ENCODE measurements at regions not wholly inside any gene's neighbourhood (a gene's known extent, or its start where the extent isn't known, plus 50 kb on each side); places are given as distances from the start of the nearest gene placed in this dataset.

- DNase-seq (ENCODE audit: extremely low spot score) = no peak
- Histone ChIP-seq H3K27me3 (no peaks in the 10 kb centered on the region), H3K9me3 (no peaks in the 10 kb centered on the region), H3K4me1 (peaks cover 0 to 5% (median 0%) of the 10 kb centered on the region in 4 donors), H3K4me3 (no peak overlapping the region), H3K27ac (replicated peaks in 1 of 4) (no peak overlapping the region), H3K36me3 (no peaks in the 10 kb centered on the region)
- intact Hi-C loops (cut with DNase I) = no loop called here
- TF ChIP-seq POLR2AphosphoS5 (IDR thresholded peaks at IDR 0.05) (no peak), POLR2A (IDR thresholded peaks at IDR 0.05; ENCODE audit: low read depth) (no peak), CTCF (IDR thresholded peaks at IDR 0.05) (no peak)
- 95% methylated on average over 4 of the region's 4 CpGs for WGBS
Observed at GRCh38 chr4:181004056-181004455, 1239.1 kb upstream of the TENM3 start.

- Histone ChIP-seq H3K36me3 (no peaks in the 10 kb centered on the region), H3K27ac (replicated peaks in 1 of 4) (no peak overlapping the region), H3K4me1 (peaks cover 0 to 5% (median 0%) of the 10 kb centered on the region in 4 donors), H3K9me3 (no peaks in the 10 kb centered on the region), H3K27me3 (no peaks in the 10 kb centered on the region), H3K4me3 (peak overlapping the region; percentile 26 to 36 (median 32))
- TF ChIP-seq CTCF (IDR thresholded peaks at IDR 0.05) = no peak
- TF ChIP-seq POLR2AphosphoS5 (IDR thresholded peaks at IDR 0.05) = no peak
- no peak for TF ChIP-seq POLR2A (IDR thresholded peaks at IDR 0.05; ENCODE audit: low read depth)
- no peak for TF ChIP-seq EP300 (IDR thresholded peaks at IDR 0.05)
- intact Hi-C loops (cut with DNase I) = no loop called here
- WGBS = 36% methylated on average over 11 of the region's 11 CpGs
- peak; percentile 24 for DNase-seq (ENCODE audit: extremely low spot score)
Observed at GRCh38 chr4:181006499-181007260, 1236.5 kb upstream of the TENM3 start.

DNA sequence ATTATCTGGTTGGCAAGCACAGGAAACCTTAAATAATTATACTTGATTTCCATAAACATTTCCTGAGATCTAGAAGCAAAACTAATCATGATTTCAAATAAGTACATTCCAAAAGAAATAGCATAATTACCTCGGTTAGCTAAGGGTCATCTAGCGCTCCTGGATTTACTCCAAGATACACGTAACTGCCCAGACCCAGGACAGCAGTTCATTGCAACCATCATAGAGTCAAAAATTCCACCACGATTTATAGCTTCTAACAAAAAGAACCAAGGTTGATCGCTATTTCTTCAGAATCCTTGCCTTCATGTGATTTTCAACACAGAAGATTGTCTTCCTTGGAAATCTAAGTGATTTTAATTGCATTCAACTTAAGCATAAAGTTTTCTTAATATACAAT lies 1235.5 kb upstream of the TENM3 start:
- Histone ChIP-seq H3K27ac (replicated peaks in 1 of 4) (no peak overlapping the region), H3K4me3 (no peak overlapping the region), H3K27me3 (no peaks in the 10 kb centered on the region), H3K4me1 (peaks cover 0 to 5% (median 0%) of the 10 kb centered on the region in 4 donors), H3K9me3 (no peaks in the 10 kb centered on the region), H3K36me3 (no peaks in the 10 kb centered on the region)
- no peak for TF ChIP-seq POLR2A (IDR thresholded peaks at IDR 0.05; ENCODE audit: low read depth)
- TF ChIP-seq CTCF (IDR thresholded peaks at IDR 0.05) = no peak
- no peak for TF ChIP-seq POLR2AphosphoS5 (IDR thresholded peaks at IDR 0.05)
- no peak for TF ChIP-seq EP300 (IDR thresholded peaks at IDR 0.05)
- 77% methylated on average over 5 of the region's 5 CpGs for WGBS
- peak; percentile 37 for DNase-seq (ENCODE audit: extremely low spot score)
- intact Hi-C loops (cut with DNase I) = no loop called here

GRCh38 chr4:181008164-181008563 lies 1235.0 kb upstream of the TENM3 start:
- H3K27me3 ChIP-seq = no peaks in the 10 kb centered on the region
- no peaks in the 10 kb centered on the region for H3K36me3 ChIP-seq
- H3K4me1 ChIP-seq = peaks cover 0 to 5% (median 0%) of the 10 kb centered on the region in 4 donors
- no peak overlapping the region for H3K4me3 ChIP-seq
- intact Hi-C loops (cut with DNase I) = no loop called here
- H3K9me3 ChIP-seq = no peaks in the 10 kb centered on the region
- TF ChIP-seq CTCF (IDR thresholded peaks at IDR 0.05) = no peak
- no peak for TF ChIP-seq POLR2A (IDR thresholded peaks at IDR 0.05; ENCODE audit: low read depth)
- no peak for TF ChIP-seq POLR2AphosphoS5 (IDR thresholded peaks at IDR 0.05)
- no peak for TF ChIP-seq EP300 (IDR thresholded peaks at IDR 0.05)
- 74% methylated on average over 4 of the region's 4 CpGs for WGBS
- H3K27ac ChIP-seq (replicated peaks in 1 of 4) = no peak overlapping the region
- no peak for DNase-seq (ENCODE audit: extremely low spot score)

DNA sequence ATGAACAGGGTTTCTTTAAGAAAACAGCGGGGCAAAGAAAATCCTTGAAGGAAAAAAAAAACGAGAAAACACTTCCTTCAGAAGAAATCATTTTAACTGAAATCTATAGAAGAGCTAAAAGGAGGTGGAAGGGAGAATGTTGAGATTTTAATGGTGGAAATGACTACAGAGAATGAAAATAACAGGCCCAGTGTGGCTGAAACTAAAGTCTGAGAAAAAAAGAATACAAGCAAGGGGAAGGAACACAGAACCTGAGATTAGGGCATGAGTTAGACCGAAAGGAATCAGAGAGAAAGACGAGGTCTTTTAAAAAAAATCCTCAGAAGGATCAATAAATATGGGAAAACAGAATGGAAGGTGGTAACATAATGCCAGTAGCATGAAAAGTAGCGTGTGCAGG lies 1230.0 kb upstream of the TENM3 start:
- Histone ChIP-seq H3K4me3 (no peak overlapping the region), H3K27ac (replicated peaks in 1 of 4) (no peak overlapping the region), H3K4me1 (no peaks in the 10 kb centered on the region), H3K9me3 (peaks cover 0 to 13% (median 9%) of the 10 kb centered on the region in 4 donors), H3K36me3 (no peaks in the 10 kb centered on the region), H3K27me3 (no peaks in the 10 kb centered on the region)
- WGBS = 87% methylated on average over 5 of the region's 5 CpGs
- TF ChIP-seq CTCF (IDR thresholded peaks at IDR 0.05) (no peak), EP300 (IDR thresholded peaks at IDR 0.05) (no peak), POLR2A (IDR thresholded peaks at IDR 0.05; ENCODE audit: low read depth) (no peak), POLR2AphosphoS5 (IDR thresholded peaks at IDR 0.05) (no peak)
- DNase-seq (ENCODE audit: extremely low spot score) = no peak
- intact Hi-C loops (cut with DNase I) = no loop called here

Data from esophagus muscularis mucosa (tissue), 4 donors.